ENCODE measurements at regions not wholly inside any gene's neighbourhood (a gene's known extent, or its start where the extent isn't known, plus 50 kb on each side); places are given as distances from the start of the nearest gene placed in this dataset.

DNA sequence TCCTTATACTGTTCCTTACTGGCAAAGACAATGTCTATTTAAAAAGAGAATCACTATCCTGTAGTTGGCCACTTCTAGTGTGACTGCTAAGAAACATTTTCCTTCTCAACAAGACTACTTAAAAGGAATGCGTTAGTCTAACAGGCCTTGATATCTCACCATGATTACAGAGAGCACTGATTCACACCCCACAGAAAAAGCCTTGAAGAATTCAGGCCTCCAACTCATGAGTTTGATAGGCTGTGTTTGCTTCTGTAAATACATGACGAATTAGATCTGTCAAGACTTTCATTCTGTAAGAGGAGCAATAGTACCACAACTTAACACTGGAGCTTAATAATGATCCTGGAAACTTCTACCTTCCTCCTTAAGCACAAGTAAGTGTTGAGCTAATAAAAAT, 432.8 kb upstream of the NR2F2 start:
- TF ChIP-seq CTCF (conservative IDR thresholded peaks at IDR 0.05; ENCODE audit: low read depth, low read length): no peak
- DNase-seq (ENCODE audit: low read depth): no peak
- H3K4me3 ChIP-seq (ENCODE audit: low read length): no peak overlapping the region

- no peak for DNase-seq (ENCODE audit: low read depth)
- no peak for TF ChIP-seq CTCF (conservative IDR thresholded peaks at IDR 0.05; ENCODE audit: low read depth, low read length)
- no peak overlapping the region for H3K4me3 ChIP-seq (ENCODE audit: low read length)
These were observed 431.7 kb upstream of the NR2F2 start for GRCh38 chr15:95898761-95899160.

DNA sequence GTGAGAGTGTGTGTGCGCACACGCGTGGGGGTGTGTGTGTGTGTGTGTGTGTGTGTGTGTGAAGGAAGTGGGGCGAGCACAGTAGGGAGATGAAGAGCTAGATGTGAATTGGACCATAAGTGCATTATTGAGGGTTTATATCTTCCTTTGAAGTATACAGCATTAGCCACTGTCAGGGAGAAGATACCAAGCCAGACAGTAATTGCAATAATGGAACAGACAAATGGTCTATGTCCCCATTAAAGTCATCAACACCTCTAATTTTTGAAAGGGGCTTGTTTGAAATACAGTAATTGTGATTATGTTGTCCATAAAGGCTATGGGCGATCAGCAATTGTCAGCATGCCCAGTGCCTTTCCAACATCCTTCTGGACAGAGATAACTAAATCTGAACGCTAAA, 429.2 kb upstream of the NR2F2 start:
- no peak overlapping the region for H3K4me3 ChIP-seq (ENCODE audit: low read length)
- no peak for DNase-seq (ENCODE audit: low read depth)
- TF ChIP-seq CTCF (conservative IDR thresholded peaks at IDR 0.05; ENCODE audit: low read depth, low read length): no peak

DNA sequence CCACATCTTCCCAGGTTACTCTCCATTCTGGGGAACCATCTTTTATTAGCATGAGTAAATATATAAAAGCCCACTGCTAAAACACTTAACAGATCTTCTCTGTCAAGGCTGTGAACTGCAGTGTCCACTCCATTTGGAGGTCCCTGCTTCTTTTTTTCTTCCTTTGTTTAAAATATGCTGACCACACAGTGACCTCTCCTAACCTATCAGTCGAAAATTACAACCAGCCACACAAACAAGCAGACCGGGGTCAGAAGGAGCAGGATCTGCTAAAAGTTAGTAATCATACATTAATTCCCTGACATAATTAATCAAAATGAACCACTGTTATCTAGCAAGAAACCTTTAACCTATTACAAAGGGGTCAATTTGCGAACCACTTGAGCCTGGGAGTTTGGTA, 427.9 kb upstream of the NR2F2 start:
- no peak overlapping the region for H3K4me3 ChIP-seq (ENCODE audit: low read length)
- DNase-seq (ENCODE audit: low read depth): no peak
- TF ChIP-seq CTCF (conservative IDR thresholded peaks at IDR 0.05; ENCODE audit: low read depth, low read length): no peak

- no peak for DNase-seq (ENCODE audit: low read depth)
- no peak overlapping the region for H3K4me3 ChIP-seq (ENCODE audit: low read length)
- no peak for TF ChIP-seq CTCF (conservative IDR thresholded peaks at IDR 0.05; ENCODE audit: low read depth, low read length)
These were observed 427.1 kb upstream of the NR2F2 start for GRCh38 chr15:95903352-95903751.

DNA sequence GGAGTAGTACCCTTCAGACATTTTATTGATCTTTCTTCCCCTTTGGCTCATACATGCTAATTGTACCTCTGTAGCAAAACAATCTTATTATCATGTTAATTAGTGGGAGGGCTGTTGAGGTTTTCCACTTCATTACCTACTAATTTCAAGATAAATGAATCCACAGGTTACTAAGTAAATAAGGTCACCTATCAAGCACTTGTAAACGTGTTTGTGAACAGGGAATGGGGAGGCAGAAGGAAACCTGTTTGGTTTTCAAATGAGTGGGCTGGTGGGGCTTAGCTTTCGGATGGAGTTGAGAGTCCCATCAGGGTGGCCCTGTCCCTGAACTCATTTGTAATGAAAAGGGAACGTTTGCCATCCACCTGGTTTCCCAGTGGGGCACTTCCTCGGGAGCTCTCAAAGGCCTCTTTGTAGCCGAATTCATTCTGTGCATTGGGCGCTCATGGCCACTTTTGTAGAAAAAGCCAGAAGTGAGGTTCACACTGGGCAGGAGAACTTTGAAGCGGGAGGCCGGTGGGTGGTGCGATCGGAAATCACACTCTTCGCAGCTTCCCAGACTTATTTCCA, 419.8 kb upstream of the NR2F2 start:
- DNase-seq (ENCODE audit: low read depth): no peak
- no peak for TF ChIP-seq CTCF (conservative IDR thresholded peaks at IDR 0.05; ENCODE audit: low read depth, low read length)
- H3K4me3 ChIP-seq (ENCODE audit: low read length): no peak overlapping the region

- no peak for TF ChIP-seq CTCF (conservative IDR thresholded peaks at IDR 0.05; ENCODE audit: low read depth, low read length)
- H3K4me3 ChIP-seq (ENCODE audit: low read length): no peak overlapping the region
- no peak for DNase-seq (ENCODE audit: low read depth)
These were observed 418.8 kb upstream of the NR2F2 start for GRCh38 chr15:95911570-95912279.
